Stimulated activated CD8-positive, alpha-beta memory T cell treated with anti-CD3 and anti-CD28 coated beads, Interleukin-7, amount 100 ng/mL, for 48 hours (primary cell): ENCODE measurements at regions not wholly inside any gene's neighbourhood (a gene's known extent, or its start where the extent isn't known, plus 50 kb on each side); places are given as distances from the start of the nearest gene placed in this dataset.
"Not testable (repeated sequence)": the region's sequence is repeated elsewhere in the genome, so short reads cannot be mapped to it uniquely, and the experiment has no call there.

Source experiments
- DNase-seq, 2 donors: peaks; one replicate each; pipeline ENCODE4 v3.0.0-alpha.2; 2020; ENCODE audit warnings: low read depth in 1 of 2; ENCODE audit errors: extremely low read depth in 1 of 2

DNA sequence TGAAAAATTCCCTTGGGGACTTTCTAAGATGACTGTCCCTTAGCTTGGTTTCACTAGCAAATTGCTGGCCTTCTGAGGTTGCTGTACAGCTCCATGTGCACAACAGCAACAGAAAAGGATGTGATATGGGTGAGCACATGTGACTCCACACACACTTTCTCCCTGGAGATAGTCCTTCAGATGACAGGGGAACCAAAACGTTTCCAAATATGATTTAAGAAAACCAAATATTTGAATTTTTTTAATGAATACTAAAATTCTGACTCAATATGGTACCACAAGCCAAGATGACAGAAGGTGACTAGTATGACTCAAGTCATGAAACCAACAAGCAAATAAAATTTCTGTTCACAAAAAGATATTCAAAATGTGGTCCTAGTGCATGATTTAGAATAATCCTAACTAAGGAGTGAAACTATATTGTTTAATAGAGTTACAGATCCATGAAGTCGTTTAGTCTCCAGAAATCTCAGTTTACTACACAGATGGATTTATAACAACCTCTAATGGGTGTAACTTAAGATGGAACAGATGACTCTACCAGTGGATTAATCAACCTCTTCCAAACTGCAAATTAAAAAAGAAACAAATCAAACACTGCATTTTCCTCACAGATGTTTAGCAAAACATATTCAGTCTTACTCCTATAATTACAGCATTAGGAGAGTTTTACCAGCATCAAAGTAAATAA lies 144.8 kb upstream of the PIK3R1 start:
- DNase-seq = no peak

DNA sequence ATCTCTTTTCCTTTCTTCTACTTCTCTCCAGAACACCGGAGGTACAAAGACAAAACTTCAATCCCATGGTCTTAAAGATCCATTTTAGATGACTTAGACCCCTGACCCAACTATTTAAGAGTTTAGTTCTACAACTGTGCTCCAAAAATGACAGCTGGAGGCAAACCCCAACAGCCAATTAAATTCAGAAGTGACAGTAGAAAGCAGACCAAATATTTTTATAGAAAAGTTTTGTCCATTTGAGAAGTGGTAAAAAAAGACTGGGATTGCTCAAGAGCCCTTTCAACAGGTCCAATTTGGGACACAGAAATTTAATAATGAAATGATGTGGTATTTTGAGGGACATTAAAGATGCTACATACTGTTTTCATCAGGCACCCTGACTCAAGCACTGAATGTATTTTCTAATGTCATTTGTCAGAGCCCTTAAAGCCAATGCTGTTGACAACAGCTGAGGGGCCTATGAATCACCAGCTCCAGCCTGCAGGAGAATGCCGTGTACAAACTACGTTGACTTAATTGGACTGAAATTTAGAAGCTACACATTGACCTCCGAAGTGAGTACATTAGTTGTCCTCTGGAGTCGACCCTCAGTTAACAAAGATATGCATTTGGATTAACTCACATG lies 147.5 kb upstream of the PIK3R1 start:
- DNase-seq = no peak

DNA sequence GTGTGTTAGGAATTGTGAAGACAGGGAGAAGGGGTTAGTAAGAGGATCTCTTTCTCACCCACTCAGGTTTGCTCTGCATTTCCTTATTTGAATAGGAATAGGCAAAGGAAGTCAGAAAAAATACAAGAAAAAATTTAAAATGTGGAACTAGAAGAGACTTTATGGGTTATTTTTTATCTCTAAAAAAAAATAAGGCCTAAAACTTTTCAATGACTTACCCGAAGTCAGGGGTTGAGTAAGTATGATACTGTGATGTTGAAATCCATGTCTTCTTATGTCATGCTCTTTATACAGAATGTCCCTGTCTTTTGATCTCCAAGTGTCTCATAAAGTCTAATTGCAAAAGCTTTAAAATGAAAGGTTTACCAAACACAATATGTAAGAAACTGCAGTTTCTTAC lies 148.3 kb upstream of the PIK3R1 start:
- DNase-seq = no peak

DNA sequence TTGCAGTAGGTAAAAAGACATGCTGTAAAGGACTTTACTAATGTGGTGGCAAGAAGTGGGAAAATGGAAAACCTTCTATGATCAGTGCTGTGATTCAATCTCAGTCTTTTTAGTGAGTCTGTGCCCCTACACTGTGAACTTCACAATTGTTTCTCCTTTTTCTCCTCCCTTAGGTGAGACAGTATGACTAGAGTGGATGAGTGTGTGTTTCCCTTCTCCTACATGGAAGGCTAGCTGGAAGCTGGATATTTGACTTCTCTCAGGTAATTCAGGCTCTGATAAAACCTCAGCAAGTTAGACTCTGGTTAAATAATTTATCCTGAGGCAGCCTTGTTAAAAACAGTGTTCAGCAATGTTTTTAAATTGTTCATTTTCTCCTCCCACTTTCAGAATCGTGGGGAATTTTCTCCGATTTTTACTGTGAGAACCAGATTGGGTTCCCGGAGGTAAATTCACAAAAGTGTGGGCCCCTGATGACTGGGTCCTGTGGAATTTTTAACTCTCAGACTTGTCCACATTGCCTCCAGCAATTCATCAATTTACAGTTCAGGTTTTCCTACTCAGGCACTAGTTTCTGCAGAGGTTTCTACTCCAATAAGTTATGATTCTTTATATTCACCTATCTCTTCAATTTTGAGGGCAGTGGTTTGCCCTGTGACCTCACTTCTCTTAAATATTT lies 149.1 kb upstream of the PIK3R1 start:
- DNase-seq = no peak

DNA sequence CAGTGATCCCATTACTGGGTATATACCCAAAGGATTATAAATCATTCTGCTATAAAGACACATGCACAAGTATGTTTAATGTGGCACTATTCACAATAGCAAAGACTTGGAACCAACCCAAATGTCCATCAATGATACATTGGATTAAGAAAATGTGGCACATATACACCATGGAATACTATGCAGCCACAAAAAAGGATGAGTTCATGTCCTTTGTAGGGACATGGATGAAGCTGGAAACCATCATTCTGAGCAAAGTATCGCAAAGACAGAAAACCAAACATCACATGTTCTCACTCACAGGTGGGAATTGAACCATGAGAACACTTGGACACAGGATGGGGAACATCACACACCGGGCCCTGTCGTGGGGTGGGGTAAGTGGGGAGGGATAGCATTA lies 150.2 kb upstream of the PIK3R1 start:
- not testable (repeated sequence) for DNase-seq

DNA sequence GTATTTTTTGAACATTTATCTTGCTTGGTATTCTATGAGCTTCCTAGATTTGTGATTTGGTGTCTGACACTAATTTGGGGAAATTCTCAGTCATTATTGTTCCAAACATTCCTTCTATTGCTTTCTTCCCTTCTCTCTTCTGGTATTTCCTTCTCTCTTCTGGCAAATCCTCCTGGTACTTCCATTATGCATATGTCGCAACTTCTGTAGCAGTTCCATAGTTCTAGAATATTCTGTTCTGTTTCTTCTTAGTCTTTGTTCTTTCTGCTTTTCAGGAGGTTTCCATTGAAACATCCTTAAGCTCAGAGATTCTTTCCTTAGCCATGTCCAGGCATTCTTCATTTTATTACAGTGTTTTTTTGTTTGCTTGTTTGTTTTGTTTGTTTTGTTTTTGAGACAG lies 155.2 kb upstream of the PIK3R1 start:
- DNase-seq = no peak

DNA sequence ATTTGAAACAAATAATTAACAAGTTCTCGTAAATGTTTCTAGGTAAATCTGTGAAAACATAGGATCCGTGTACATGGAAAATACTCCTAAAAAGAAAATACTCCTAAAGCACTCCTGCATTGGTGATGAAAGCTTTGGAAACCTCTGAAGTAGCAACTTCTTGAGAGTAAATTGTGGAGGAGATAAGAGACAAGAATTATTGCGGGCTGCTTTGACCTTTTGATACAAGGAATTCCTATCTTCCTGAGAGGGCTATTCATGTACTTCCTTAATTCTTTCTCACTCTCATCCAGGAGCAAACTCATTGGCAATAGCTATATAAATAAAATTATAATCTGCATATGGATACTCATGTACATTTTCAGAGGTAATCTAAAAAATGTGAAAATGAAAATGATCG lies 158.4 kb upstream of the PIK3R1 start:
- no peak for DNase-seq

DNA sequence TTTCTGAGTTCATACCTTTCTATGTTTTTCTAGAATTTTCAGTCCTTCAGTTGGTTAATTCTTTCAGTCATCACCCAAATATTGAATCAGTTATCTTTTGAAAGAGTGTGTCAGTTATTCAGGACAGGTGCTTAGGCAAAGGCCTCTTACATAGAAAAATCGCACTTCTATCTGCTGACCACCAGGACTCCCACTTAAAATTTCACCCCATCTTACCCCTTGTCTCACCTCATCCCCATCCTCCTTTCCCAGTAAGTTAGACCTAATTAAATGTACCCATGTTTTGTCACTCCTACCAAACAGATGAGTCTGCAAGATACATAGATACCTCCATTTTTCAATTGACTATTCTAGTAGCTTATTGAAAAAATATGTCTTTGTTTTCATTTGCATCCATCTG lies 159.9 kb upstream of the PIK3R1 start:
- no peak for DNase-seq

DNA sequence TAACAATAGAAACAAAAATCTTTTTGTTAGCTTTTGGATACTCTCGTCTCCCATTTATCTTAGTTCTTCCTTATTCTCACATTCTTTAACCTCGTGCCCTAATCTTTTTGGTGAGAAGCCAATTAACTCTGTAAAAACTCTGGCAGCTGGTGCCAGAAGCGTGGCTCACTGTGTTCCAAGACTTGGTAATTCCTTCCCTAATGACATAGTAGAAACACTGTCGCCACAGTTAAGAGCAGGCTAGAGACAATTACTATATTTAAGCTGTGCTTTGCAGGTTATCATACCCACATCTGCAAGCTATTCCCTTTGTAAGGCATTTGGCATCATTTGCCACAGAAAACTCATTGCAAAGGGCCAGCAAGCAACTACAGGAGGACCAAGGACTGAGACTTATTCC lies 160.9 kb upstream of the PIK3R1 start:
- no peak for DNase-seq

DNA sequence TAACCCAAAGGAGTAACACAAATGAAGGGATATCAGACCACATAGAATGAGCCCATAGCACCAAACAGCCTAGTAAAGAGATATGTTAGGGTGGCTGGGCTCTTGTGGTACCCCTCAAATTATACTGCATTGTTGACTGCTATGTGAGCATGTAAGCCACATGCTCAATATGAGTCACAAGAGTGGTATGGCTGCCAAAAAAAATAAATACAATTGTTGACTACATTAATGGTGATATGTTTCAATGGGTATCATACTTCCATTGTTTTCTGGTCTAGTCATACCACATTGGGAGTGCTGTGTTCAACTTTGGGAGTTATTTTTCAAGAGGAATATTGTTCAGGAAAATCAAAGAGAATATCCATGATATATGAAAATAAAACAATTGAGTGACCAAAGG lies 162.4 kb upstream of the PIK3R1 start:
- no peak for DNase-seq

DNA sequence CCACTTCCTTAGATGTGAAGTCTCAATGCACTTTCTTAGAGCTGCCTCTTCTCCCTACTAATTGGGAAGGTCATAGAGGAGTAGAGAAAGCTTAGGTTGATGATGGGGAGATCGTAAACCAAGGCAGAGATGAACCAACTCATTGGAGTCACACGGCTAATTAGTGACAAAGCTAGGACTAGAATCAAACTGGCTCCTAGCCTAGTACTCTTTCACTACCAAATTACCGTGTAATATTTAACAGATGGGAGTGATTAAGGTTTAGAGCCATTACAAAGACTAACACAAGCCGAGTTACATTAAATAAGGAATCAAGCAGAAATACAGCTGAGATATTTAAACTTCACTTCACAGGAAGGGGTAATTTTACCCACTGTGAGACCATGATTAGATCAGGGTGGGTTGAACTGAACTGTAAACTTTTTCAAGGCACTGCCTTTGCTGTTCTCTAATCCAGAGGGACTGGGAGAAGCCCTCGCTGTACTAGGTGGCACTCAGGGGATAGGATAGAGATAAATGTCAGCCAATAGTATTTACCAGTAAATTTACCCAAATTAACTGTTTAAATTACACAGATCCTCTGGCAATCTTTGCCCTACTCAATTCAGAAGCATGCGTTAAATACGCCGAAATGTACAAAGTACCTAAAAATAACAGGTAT lies 166.4 kb upstream of the PIK3R1 start:
- no peak for DNase-seq

DNA sequence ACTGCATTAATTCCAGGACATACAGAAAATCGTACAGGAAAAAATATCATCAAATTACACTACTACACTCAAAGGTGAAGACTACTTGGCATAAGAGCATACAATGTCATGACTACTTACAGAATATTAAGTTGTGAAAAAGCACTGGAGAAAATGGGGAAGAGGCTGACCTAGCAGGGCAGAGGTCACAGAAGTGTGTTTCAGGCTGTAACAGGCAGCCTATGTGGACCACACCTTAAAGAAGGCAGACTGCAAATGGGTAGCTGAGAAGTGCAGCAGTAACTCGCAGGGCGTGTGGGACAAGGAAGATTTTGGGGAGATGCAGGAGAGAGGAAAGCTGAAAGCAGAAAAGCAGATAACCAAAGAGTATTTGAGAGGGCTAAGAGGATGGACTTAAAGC lies 167.0 kb upstream of the PIK3R1 start:
- DNase-seq = no peak

DNA sequence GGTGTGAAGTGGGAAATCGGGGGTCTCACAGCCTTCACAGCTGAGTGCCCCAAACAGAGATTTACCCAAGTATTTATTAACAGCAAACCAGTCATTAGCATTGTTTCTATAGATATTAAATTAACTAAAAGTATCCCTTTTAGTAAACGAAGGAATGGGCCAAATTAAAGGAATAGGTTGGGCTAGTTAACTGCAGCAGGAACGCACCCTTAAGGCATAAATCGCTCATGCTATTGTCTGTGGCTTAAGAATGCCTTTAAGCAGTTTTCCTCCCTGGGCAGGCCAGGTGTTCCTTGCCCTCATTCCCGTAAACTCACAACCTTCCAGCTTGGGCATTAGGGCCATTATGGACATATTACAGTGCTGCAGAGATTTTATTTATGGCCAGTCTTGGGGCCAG lies 167.5 kb upstream of the PIK3R1 start:
- not testable (repeated sequence) for DNase-seq

DNA sequence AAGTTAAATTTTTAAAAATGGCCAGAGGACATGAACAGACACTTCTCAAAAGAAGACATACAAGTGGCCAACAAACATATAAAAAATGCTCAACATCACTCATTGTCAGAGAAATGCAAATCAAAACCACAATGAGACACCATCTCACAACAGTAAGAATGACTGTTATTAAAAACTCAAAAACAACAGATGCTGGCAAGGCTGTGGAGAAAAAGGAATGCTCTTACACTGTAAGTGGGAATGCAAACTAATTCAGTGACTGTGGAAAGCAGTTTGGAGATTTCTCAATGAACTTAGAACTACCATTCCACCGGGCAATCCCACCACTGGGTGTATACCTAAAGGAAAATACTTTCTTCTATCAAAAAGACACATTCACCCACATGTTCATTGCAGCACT lies 168.5 kb upstream of the PIK3R1 start:
- DNase-seq = no peak

DNA sequence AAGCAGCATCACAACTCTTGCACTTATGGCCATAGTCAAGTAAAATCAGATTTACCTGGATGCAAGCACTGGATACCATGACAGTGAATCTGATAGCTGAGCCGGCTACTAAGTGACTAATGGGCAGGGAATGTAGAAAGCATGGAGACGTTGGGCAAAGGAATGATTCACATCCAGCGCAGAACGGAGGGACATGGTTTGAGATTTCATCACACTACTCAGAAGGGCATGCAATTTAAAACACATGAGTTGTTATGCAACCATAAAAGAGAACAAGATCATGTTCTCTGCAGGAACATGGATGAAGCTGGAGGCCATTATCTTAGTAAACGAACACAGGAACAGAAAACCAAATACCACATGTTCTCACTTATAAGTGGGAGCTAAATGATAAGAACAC lies 169.1 kb upstream of the PIK3R1 start:
- DNase-seq = no peak

DNA sequence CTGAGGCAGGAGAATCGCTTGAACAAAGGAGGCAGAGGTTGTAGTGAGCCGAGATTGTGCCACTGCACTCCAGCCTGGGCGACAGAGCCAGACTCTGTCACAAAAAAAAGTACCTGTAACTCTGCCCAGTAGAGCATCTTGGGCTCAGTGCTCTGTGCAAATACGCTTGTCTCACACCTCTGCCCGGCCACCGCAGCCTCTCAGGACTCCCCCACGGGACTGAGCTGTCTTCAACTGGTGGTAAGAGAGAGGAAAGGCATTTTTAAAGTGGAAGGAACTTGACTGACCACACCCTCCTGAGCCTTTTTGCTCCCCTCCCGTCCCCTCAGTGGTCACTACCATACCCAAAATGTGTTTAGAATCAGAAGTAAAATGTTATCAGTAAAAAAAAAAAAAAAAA lies 174.3 kb upstream of the PIK3R1 start:
- no peak for DNase-seq

DNA sequence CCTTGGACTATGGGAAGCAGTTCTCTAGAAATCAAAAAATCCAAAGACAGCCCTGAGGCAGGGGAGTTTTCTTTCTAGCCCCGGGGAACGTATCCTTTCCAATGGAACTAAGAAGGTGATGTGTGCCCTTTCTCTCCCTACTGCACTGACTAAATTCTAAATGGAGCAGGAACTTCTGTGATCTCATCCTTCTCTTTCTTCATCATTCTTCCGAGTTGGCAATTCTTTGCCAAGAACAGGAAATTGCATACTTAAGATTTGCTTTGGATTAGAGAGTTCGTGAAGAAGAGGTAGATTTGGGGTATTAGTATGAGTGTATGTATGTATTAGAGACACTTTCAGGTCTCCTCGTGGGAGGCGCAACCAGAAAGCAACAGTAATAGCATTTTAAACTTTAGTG lies 178.0 kb upstream of the PIK3R1 start:
- DNase-seq = no peak

DNA sequence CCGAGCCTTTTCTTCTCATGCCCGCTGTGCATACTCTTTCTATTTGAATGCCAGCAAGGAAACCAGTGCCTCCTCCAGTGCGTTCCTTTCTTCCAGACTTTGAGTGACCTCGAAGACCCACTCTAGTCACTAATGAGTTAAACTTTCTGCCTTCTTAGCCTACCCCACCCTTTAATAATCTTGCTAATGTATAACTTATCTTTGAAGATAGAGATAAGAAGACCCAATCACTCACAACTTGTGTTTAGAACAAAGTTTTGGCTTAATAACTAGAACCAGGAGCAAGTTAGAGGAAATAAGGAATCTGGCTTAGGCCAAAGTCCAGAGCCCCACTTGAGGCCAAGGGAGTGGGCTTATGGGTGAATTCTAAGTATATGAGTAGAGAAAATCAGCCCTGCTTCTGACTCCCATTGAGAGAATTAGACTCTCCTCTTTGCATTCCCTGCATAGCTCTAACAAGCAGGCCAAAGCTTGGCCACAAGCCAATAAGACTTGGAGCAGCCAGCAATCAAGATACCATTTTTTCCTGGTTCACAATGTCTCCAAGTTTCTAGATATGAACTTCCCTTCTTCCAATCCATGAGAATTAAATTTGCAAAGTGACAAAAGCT lies 181.5 kb upstream of the PIK3R1 start:
- no peak for DNase-seq

DNA sequence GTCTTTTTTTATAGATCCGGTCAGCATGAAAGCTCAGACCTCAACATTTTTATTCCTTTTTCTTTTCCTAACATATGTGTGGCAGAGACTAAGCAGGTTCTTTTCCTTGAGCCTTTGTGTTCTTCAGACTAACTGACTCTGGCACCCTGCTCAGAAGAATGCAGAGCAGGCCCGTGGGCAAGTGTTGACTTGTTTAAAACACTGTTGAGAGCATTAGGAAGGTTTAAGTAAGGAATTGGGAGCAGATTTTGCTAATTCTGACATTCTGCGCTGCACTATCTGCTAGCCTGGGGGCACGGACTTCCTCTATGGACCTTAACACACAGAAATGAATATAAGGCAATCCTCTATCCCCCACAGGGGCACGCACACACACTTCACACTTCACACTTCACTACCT lies 182.5 kb upstream of the PIK3R1 start:
- no peak for DNase-seq

DNA sequence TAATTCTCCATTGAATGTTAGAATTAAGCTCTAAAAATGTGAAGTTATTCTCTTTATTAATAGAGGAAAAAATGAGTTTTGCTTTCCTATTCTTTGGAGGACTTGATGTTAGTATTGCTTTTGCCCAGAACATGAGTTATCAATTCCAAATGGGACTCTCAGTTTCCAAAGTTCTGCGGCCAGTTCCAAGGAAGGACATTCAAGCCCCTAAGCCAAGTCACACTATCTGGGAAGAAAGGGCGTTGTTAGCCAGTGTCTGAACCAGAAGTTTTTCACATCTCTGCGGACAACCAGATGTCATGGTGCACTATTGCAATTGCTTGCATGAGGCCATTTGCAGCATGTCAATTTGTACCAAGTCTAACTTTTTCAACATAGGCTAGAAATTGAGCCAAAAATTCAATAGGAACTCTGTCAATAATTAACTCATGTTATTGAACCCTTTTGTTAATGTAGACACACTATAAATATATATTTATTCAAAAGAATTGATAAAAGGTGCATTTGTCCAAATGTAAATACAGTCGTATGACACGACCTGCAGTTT lies 183.3 kb upstream of the PIK3R1 start:
- no peak for DNase-seq

DNA sequence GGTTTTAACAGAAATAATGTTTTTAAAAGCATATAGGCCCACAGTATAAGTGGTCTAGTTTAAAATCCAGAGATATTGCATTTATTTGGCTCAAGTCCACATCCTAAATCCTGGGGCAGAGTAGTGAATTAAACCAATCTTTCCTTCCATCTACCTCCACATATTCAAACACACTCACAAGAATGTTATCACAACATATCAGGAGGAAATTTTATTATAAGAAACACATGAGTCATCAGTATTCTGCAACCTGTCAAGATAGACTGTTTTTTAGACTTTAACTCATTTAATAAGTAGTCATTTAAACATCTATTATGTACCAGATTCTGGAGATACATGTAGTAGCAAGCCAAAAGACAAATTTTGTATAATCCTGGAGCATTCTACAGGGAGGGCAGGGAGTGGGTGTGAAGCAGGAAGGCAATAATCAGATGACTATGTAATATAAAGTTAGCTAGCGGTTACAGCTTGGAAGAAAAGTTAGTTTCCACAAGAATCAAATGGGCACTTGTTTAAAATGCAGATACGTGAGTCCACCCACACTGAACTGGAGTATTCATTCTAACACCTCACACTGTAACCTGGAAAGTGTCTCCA lies 187.3 kb upstream of the PIK3R1 start:
- no peak for DNase-seq
